Endothelial cell of umbilical vein (primary cell): ENCODE measurements at regions not wholly inside any gene's neighbourhood (a gene's known extent, or its start where the extent isn't known, plus 50 kb on each side); places are given as distances from the start of the nearest gene placed in this dataset.

Source experiments
- BruUV-seq: library from RNA; stranded (reverse); fragments of 400-500 nt; replicated peaks from 2 replicates; lab custom pipeline; 2021; lab: Mats Ljungman, UMichigan
- CTCF ChIA-PET: fragments of 300-600, 350-600 bp; sonication (Branson Sonifier 250); formaldehyde crosslinking; loops from one replicate; lab custom pipeline; 2021; ENCODE audit warnings: antibody characterized with exemption, inconsistent platforms; lab: Charles Lee
- POLR2A ChIA-PET: fragments of 300-600, 350-600 bp; sonication (Branson Sonifier 250); formaldehyde crosslinking; loops from one replicate; lab custom pipeline; 2021; ENCODE audit warnings: antibody characterized with exemption, inconsistent platforms; lab: Charles Lee
- DNase-seq: peaks from one replicate; pipeline ENCODE4 v3.0.0-alpha.2; 2011; ENCODE audit warnings: low read depth, low spot score
- FAIRE-seq: peaks from 2 replicates; lab custom pipeline; 2011; peaks lifted over from hg19 to GRCh38; lab: Jason Lieb, UNC
- H2AFZ ChIP-seq: 2 replicates; pipeline ENCODE4 v1.6.0; 2012; ENCODE audit warnings: low read depth, low read length, control low read depth, inconsistent platforms
- H3K27ac ChIP-seq: 2 replicates; pipeline ENCODE4 v1.5.1; 2011; ENCODE audit warnings: low read depth, mild to moderate bottlenecking, control low read depth, low read length, moderate library complexity; ENCODE audit not compliant: insufficient read depth
- H3K27me3 ChIP-seq, 2 experiments: 2 replicates each; pipeline versions ENCODE4 v1.6.0 to v1.6.1; 2011; ENCODE audit warnings: low read length in 2 of 2, mixed read lengths in 1 of 2; ENCODE audit not compliant: control insufficient read depth in 2 of 2, insufficient read depth in 2 of 2
- H3K36me3 ChIP-seq, 2 experiments: 2 replicates in 1 of 2; 3 replicates in 1 of 2; pipeline ENCODE4 v1.5.1; 2011; ENCODE audit warnings: low read length in 2 of 2, mild to moderate bottlenecking in 1 of 2, moderate library complexity in 1 of 2; ENCODE audit not compliant: control insufficient read depth in 2 of 2, insufficient read depth in 2 of 2; ENCODE audit errors: extremely low read depth in 1 of 2
- H3K4me1 ChIP-seq: 3 replicates; pipeline ENCODE4 v1.5.1; 2011; ENCODE audit warnings: mild to moderate bottlenecking, low read length; ENCODE audit not compliant: control insufficient read depth, insufficient read depth; ENCODE audit errors: extremely low read depth
- H3K4me2 ChIP-seq: 2 replicates; pipeline ENCODE4 v1.6.1; 2011; ENCODE audit warnings: low read length, control low read depth, mixed read lengths; ENCODE audit not compliant: insufficient read depth
- H3K4me3 ChIP-seq, 3 experiments: fragments of 200-600 bp in 1 of 3; sonication (generic), shearing (Covaris generic) in 1 of 3; replicated peaks in 1 of 3; 2 replicates each; pipeline ENCODE4 v1.5.1; 2011 to 2016; ENCODE audit warnings: control low read depth in 3 of 3, low read length in 3 of 3, mild to moderate bottlenecking in 2 of 3, inconsistent platforms in 1 of 3, low read depth in 1 of 3, moderate library complexity in 1 of 3; ENCODE audit not compliant: insufficient read depth in 1 of 3
- H3K79me2 ChIP-seq: 2 replicates; pipeline ENCODE4 v1.6.0; 2012; ENCODE audit warnings: low read length, inconsistent platforms; ENCODE audit not compliant: control insufficient read depth, insufficient read depth
- H3K9ac ChIP-seq: replicated peaks from 2 replicates; pipeline ENCODE3; 2011; ENCODE audit warnings: low read length, control low read depth; ENCODE audit not compliant: insufficient read depth; ENCODE audit errors: extremely low read depth
- H3K9me1 ChIP-seq: replicated peaks from 3 replicates; pipeline ENCODE4 v1.6.0; 2011; ENCODE audit warnings: mild to moderate bottlenecking, low read length; ENCODE audit not compliant: control insufficient read depth, insufficient read depth; ENCODE audit errors: extremely low read depth
- H3K9me3 ChIP-seq: replicated peaks from 2 replicates; pipeline ENCODE4 v1.5.1; 2012; ENCODE audit warnings: low read length, inconsistent platforms; ENCODE audit not compliant: control insufficient read depth, insufficient read depth
- H4K20me1 ChIP-seq: replicated peaks from 2 replicates; pipeline ENCODE3; 2011; ENCODE audit warnings: mild to moderate bottlenecking, low read length; ENCODE audit not compliant: control insufficient read depth, insufficient read depth; ENCODE audit errors: extremely low read depth
- EZH2 ChIP-seq: IDR thresholded peaks from 2 replicates; pipeline ENCODE4 v1.6.1; 2012; ENCODE audit warnings: borderline replicate concordance, low read depth, mild to moderate bottlenecking, moderate library complexity, low read length, inconsistent platforms; ENCODE audit not compliant: severe bottlenecking
- FOS ChIP-seq: IDR thresholded peaks from 2 replicates; pipeline ENCODE4 v1.6.1; 2011; ENCODE audit warnings: mild to moderate bottlenecking, low read length, moderate library complexity, borderline replicate concordance; ENCODE audit not compliant: insufficient read depth
- GATA2 ChIP-seq: IDR thresholded peaks from 2 replicates; pipeline ENCODE4 v1.7.0; 2011; ENCODE audit warnings: low read depth, mild to moderate bottlenecking, moderate library complexity, mixed read lengths, low read length; ENCODE audit not compliant: insufficient read length, insufficient read depth
- JUN ChIP-seq: IDR thresholded peaks from 2 replicates; pipeline ENCODE4 v1.6.1; 2011; ENCODE audit warnings: borderline replicate concordance, low read depth; ENCODE audit not compliant: insufficient read length, insufficient read depth
- MYC ChIP-seq: IDR thresholded peaks from one replicate; pipeline ENCODE4 v1.6.1; 2011; ENCODE audit warnings: mild to moderate bottlenecking, low read depth, low read length
- POLR2A ChIP-seq: IDR thresholded peaks from 2 replicates; pipeline ENCODE4 v1.6.1; 2012; ENCODE audit warnings: low read depth, mild to moderate bottlenecking, control low read depth, low read length
- POLR2AphosphoS5 ChIP-seq: IDR thresholded peaks from 2 replicates; pipeline ENCODE4 v1.6.1; 2012; ENCODE audit warnings: low read depth, mild to moderate bottlenecking, control low read depth, low read length, moderate library complexity; ENCODE audit not compliant: insufficient read depth
- dilution Hi-C: fragments of 300-500 bp; cut with MboI; formaldehyde crosslinking; loops from one replicate; pipeline ENCODE4 v1.15.0; 2019; ENCODE audit warnings: low sequenced_read_pairs; ENCODE audit not compliant: extremely low pct_ligation_motif_present
- intact Hi-C: fragments of 100-400 bp; cut with micrococcal nuclease; formaldehyde crosslinking; loops from one replicate; pipeline ENCODE4 v1.10.0; 2022
- TF ChIP-seq, protein P1 (sequence below): IDR thresholded peaks from 2 replicates; pipeline ENCODE4 v1.6.1; 2011; ENCODE audit not compliant: insufficient read depth, insufficient read length
- TF ChIP-seq, protein P2 (sequence below), 2 donors: IDR thresholded peaks; 1 replicate in 1 of 2; 2 replicates in 1 of 2; pipeline ENCODE4 v1.5.1; 2011; ENCODE audit warnings: low read length in 2 of 2, mild to moderate bottlenecking in 2 of 2, moderate library complexity in 2 of 2, control low read depth in 1 of 2, inconsistent platforms in 1 of 2, low read depth in 1 of 2; ENCODE audit not compliant: insufficient read depth in 1 of 2; ENCODE audit errors: extremely low read depth in 1 of 2

DNA sequence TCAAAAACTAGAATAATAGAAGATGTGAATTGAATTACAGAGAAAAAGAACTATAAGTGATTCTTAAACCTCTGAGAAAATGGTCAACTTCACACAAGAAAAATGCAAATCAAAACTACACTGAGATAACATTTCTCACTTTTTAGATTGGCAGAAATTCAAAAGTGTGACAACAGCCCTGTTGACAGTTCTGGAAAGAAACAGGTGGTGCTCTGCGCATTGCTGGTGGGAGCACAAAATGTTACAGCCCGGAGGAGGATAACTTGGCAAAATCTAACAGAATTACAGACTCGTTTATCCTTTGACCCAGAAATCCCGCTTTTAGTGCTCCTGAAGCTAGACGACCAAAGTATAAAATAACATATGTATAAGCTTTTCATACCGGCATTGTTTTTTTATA lies 222.5 kb upstream of the CNTN1 start:
- Histone ChIP-seq H4K20me1 (no peaks in the 10 kb centered on the region), H2AFZ (no peak overlapping the region), H3K4me1 (no peaks in the 10 kb centered on the region), H3K9me3 (no peaks in the 10 kb centered on the region), H3K9ac (no peak overlapping the region), H3K36me3 (no peaks in the 10 kb centered on the region), H3K4me3 (no peak overlapping the region), H3K4me2 (no peak overlapping the region), H3K9me1 (no peaks in the 10 kb centered on the region), H3K27ac (no peak overlapping the region), H3K79me2 (no peaks in the 10 kb centered on the region), H3K27me3 (no peaks in the 10 kb centered on the region)
- dilution Hi-C loops: no loop called here
- ChIA-PET CTCF (no interaction called here), POLR2A (no interaction called here)
- intact Hi-C loops: no loop called here
- DNase-seq (no peak), FAIRE-seq (no peak)
- TF ChIP-seq POLR2AphosphoS5 (no peak), POLR2A (no peak), EZH2 (no peak), FOS (no peak), JUN (no peak), GATA2 (no peak), MYC (no peak)
- TF ChIP-seq, protein P1, sequence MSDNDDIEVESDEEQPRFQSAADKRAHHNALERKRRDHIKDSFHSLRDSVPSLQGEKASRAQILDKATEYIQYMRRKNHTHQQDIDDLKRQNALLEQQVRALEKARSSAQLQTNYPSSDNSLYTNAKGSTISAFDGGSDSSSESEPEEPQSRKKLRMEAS: no peak
- TF ChIP-seq, protein P2, sequence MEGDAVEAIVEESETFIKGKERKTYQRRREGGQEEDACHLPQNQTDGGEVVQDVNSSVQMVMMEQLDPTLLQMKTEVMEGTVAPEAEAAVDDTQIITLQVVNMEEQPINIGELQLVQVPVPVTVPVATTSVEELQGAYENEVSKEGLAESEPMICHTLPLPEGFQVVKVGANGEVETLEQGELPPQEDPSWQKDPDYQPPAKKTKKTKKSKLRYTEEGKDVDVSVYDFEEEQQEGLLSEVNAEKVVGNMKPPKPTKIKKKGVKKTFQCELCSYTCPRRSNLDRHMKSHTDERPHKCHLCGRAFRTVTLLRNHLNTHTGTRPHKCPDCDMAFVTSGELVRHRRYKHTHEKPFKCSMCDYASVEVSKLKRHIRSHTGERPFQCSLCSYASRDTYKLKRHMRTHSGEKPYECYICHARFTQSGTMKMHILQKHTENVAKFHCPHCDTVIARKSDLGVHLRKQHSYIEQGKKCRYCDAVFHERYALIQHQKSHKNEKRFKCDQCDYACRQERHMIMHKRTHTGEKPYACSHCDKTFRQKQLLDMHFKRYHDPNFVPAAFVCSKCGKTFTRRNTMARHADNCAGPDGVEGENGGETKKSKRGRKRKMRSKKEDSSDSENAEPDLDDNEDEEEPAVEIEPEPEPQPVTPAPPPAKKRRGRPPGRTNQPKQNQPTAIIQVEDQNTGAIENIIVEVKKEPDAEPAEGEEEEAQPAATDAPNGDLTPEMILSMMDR (IDR thresholded peaks at IDR 0.05; ENCODE audit: extremely low read depth in 1 of 2, insufficient read depth in 1 of 2, low read depth in 1 of 2, low read length in 2 of 2): no peak
- BruUV-seq: no TSS peak
